Right ventricle myocardium inferior (tissue), 1 donor: ENCODE measurements at regions not wholly inside any gene's neighbourhood (a gene's known extent, or its start where the extent isn't known, plus 50 kb on each side); places are given as distances from the start of the nearest gene placed in this dataset.
"Not testable (repeated sequence)": the region's sequence is repeated elsewhere in the genome, so short reads cannot be mapped to it uniquely, and the experiment has no call there.

Experiments
- ATAC-seq: fragments of 200-7000 bp; cut with Tn5 transposase; one replicate; pipeline ENCODE4 v1.9.1; 2020; ENCODE audit warnings: mild to moderate bottlenecking, moderate library complexity
- DNase-seq: peaks from one replicate; pipeline ENCODE4 v3.0.0; 2021; ENCODE audit errors: missing footprints
- intact Hi-C: fragments of 100-400 bp; cut with DNase I; formaldehyde crosslinking; loops from one replicate; pipeline ENCODE4 v1.11.0; 2022
- donor health status: DM: no; HTN: yes; CAD: no; lungs with severe emphysema.

DNA sequence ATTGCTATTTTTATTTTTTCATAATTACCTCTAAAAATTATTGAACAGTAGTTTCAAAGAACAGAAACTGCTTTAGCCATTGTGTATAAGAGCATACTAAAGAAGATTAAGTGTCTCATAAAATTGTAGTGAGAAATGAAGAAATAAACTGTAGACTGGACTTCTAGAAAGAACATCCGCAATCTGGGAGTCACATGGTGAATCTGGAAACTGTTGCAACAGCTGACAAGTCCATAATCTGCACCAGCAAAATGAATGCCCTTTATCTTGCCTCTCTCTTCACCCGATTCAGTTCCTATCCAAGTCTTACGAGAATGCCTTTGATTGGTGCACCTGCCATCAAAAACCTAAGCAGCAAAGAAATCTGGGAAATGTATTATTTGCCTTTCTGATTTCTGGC is 312.9 kb downstream of the NAF1 start:
- no peak for DNase-seq
- intact Hi-C loops: no loop called here
- no peak for ATAC-seq

DNA sequence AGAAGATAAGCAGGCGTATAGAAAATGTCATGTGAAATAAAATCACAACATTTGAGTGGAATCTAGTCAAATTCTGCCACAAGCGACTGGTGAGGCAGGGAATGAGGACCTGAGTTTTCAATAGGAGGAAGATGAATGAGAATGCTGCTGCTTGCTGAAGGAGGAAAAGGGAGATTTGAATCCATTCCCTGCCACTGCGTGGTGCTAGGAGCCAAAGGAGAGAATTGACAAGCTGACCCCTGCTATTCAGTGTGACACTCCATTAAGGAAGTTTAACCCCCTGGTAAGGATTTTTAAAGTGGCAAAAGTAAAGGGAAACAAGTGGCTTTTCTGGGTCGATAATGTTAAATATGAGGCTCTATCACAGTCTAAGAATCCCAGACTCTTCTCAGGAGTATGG is 314.0 kb downstream of the NAF1 start:
- intact Hi-C loops: no loop called here
- no peak for DNase-seq
- ATAC-seq: no peak

DNA sequence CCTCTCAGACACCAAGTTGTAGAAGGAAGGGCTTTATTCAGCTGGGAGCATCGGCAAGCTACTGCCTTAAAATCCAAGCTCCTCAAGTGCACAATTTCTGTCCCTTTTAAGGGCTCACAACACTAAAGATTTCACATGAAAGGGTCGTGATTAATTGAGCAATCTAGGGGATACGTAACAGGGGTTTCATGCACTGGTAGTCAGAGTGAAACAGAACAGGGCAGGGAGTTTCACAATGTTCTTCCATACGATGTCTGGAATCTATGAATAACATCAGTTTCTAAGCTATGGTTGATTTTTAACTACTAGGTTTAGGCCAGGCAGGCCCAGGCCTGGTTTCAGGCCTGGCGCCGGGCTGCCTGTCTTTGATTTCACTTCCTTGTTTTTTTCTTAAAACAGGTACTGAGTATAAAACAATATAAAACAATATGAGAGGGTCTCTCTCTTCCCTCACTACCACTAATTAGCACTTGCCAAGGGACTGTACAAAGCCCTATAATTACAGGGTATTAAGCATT is 315.4 kb downstream of the NAF1 start:
- ATAC-seq, intact Hi-C loops, DNase-seq: not testable (repeated sequence)

DNA sequence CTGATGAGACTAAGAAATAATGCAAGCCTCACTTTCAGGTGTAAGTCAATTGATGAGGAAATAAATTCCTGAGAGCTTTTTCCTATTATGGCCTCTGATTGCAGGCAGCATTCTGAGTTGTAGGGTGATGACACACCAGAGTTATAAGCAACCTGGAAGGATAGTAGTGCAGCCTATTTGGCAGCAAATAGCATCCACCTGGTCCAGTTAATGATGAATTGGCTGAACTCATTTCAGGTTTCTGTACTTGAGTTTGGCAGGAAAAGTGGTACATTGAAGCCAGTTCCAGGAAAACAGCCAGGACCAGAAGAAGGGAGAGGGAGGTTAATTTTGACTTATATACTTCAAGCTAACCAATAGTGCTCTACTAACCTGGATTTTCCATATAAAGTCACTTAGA is 316.8 kb downstream of the NAF1 start:
- intact Hi-C loops: no loop called here
- DNase-seq (no peak), ATAC-seq (no peak)

DNA sequence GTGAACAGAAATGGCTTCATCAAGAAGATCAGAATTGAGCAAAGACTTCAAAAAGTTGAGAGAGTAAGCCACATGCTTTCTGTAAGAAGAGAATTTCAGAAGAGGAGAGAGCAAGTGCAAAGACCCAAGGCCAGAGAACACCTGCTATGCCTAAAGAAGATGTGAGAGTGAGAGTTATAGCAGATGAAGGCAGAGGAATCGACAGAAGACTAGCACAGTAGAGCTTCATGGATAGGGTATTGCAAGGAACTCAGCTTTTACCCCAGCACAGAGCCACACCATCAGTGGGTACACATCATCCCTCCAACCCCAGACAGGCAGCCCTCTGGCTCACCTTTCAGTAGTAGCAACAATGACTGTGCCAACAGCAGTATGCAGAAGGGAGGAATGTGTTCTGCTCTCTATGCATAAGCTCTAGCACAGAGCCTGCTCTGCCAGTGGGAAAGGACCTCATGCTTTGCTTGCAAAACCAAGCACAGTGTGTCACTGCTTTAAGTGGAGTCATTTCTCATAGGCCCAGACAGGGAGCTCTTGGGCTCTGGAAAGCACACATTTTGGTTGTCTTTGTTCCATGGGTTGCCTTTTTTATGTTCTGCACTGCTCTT is 318.6 kb downstream of the NAF1 start:
- ATAC-seq: no peak
- no peak for DNase-seq
- intact Hi-C loops: no loop called here

DNA sequence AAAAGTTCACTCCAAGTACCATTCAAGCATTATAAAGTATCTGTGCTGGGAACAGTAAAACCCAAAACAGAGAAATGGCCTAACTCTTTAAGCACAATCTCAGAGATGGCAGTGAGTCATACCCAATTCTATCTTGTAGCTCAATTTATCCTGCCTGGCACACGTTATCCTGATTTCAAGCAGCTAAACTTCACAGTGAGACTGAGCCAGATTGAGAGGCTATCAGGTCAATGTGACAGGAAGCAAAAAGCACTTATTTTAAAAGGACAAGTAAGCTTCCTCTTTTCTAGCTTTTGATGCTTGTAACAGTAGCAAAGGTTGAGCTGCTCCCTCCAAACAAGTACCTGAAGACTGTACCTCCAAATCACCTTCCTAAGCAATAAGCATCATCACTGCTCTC is 324.9 kb downstream of the NAF1 start:
- intact Hi-C loops: no loop called here
- DNase-seq (no peak), ATAC-seq (no peak)

DNA sequence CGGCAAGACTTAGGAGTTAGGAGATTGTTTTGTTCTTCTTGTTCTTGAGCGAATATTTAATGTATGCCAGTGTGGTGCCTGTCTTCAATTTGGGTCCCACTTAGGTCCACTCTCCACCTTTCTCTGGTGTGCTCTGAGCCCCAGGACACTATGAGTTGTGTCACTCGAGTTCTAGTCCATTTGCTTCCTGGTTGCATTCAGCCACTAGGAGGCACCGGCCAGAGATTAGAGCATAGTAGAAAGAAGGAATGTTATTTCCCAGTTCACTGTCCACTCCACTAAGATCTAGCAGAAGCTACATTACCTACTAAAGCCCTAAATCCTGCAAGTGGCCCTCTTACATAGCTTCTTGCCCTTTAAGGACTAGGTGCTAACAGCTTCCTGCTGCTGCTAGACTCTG is 326.9 kb downstream of the NAF1 start:
- no peak for ATAC-seq
- intact Hi-C loops: no loop called here
- no peak for DNase-seq

DNA sequence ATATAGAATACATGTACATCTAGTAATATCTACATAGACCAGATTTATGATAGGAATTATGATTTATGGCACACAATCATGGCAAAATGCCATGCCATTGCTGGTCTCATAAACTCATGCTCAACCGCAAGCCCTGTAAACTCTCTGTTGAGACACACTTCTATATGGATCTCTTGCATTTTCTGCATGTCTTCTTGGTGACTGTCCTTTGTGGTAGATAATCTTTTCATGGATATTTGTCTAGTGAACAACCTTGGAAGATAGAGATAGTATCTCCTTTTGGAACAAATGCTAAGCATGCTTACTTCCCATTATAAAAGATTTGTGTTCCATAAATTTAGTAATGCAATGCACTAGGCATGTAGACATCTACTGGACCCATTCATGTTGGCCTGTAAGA is 328.0 kb downstream of the NAF1 start:
- intact Hi-C loops: no loop called here
- DNase-seq (no peak), ATAC-seq (no peak)

DNA sequence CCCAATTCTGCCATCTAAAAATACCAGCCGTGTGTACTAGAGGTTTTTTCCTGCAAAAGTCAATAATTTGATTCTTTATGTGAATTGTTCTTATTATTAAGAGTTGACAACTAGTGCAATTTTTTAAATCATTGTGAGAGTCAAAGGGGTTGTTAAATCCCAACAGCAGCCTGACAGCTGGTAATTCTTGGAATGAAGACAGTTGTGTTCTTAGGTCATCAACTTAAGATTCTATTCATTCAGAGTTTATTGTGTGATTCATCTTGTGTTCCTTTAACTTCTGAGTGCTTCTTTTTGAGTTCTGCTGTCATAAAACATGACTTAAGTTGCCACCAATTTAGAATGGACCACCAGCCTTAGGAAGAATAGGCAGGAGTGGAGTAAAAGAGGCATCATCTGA is 329.0 kb downstream of the NAF1 start:
- no peak for ATAC-seq
- no peak for DNase-seq
- intact Hi-C loops: no loop called here

DNA sequence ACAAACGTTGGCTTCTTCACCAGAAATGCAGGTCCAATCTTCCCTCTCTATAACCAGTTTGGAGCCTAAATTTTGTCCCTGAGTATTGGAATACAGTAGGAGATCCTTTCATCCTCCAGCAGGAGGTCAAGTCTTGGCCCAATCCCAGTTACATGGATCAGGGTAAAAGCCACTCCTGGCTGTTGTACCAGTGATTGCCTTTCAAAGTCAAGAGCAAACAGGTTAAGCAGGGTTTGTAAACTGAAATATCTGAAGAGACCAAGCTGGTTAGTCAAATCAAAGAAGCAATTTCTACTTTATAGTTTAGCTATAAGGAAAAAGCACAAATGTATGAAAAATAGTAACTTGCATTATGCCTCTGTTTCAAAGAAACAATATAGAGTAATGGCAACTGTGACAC is 329.4 kb downstream of the NAF1 start:
- intact Hi-C loops: no loop called here
- DNase-seq (no peak), ATAC-seq (no peak)

DNA sequence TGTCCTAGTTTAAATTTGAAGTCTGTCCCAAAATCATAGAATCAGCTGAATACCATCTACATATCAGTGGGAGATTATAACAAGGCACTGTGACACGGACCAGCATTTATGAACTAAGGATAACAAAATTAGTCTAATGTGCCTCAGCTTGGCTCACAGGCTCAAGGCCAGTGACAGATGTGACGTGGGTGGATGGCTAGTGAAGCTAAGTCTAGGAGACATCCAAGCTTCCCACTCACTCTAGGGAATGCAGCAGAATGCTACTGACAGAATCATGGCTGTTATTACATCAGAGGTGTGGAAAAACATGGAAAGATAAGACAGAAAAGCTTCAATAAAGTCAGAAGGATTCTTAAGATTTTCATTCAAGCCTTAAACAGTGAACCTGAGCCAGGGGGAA is 329.9 kb downstream of the NAF1 start:
- intact Hi-C loops: no loop called here
- DNase-seq (no peak), ATAC-seq (no peak)

DNA sequence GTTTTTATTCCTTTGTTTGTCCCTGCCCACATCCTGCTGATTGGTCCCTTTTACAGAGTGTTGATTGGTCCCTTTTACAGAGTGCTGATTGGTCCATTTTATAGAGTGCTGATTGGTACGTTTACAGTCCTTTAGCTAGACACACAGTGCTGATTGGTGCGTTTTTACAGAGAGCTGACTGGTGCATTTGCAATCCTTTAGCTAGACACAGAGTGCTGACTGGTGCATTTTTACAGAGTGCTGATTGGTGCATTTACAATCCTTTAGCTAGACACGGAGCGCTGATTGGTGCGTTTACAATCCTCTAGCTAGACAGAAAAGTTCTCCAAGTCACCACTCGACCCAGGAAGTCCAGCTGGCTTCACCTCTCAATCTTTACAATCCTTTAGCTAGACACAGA is 330.4 kb downstream of the NAF1 start:
- DNase-seq, ATAC-seq, intact Hi-C loops: not testable (repeated sequence)

DNA sequence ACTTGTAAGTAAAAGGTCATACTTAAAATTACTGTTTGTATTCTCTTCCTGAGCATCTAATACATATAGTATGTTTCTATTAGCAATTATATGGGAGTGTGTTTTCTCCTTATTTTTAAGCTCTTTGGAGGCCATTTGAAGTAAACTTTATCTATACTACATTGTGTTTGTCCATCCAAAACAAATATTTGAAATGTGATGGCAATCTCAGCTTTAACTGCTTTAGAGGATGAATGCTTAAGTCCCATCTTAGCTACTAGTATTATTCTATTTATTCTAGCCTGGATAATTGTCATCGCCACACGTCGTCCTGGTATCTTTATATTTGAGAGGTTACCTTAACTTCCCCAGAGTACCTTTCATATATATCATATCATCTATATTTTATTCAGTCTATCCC is 335.8 kb downstream of the NAF1 start:
- DNase-seq: no peak
- ATAC-seq: no peak
- intact Hi-C loops: no loop called here

DNA sequence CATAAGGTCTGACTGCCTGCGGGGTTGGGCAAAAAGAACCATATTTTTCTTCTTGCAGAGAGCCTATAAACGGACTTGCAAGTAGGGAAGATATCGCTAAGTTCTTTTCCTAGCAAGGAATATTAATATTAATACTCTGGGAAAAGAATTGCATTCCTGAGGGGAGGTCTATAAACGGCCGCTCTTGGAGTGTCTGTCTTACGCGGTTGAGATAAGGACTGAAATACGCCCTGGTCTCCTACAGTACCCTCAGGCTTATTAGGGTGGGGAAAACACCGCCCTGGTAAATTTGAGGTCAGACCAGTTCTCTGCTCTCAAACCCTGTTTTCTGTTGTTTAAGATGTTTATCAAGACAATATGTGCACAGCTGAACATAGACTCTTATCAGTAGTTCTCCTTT is 349.3 kb downstream of the NAF1 start:
- DNase-seq, ATAC-seq, intact Hi-C loops: not testable (repeated sequence)

DNA sequence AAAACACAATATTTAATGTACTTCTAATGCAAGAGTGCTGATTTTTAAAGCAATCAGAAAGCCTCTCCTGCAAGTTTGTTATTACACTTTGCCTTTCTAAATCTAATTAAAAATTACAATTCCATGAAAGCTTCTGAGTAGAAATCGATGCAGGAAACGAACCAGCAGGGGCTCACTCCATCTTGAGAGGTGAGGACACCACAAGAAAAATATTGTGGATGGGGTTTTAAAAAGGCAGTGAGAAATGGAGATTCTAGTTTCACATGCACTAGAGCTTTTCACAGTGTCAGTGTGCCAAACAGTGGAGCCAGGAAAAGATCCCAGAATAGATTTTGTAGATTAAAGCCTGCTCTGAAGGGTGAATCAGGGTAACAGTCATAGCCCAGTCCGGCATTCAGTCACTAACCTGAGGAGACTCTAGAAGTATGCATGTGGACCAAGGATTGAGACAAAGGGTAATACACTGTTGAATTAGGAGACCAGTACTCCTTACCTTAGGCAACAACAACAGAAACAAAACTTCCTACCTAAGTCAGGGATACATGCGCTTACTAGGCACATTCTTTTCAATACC is 362.3 kb downstream of the NAF1 start:
- intact Hi-C loops: no loop called here
- ATAC-seq: no peak
- DNase-seq: no peak

DNA sequence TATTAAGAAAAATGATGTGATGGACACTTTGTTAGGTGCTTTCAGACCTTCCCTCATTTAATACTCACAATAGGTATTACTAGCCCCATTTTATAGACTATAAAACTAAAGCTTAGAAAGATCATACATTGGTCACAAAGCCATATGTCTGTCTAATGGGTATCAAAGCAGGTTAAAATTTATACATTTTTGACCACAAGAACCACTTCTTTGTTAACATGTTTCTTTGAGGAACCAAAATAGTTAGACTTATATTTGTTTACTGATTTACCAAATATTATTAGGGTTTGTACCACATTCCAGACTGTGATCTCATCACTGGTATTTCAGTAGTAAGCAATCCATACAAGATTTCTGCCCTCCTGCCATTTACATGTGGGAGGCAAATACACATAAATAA is 363.3 kb downstream of the NAF1 start:
- ATAC-seq: no peak
- intact Hi-C loops: no loop called here

DNA sequence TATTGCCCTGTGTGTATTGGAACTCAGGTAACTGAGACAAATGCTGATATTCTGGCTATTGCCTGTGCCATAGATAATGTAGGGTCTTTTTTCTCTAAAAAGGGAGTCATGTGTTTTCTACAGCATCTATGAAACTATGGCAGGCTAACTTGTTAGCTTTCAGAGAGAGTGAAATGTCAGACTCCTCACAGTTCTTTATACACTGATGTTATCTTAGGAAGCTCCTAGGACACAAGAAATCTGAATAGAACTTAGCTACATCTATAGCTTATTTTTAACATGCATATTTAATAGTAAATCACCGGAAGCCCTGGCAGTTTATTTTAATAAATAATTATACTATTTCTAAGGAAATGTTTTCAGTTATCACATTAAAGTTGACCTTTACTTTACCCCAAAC is 369.6 kb downstream of the NAF1 start:
- intact Hi-C loops: no loop called here
- no peak for ATAC-seq

More for the DNA sequence above, 363.3 kb downstream of the NAF1 start:
- DNase-seq: no peak

DNA sequence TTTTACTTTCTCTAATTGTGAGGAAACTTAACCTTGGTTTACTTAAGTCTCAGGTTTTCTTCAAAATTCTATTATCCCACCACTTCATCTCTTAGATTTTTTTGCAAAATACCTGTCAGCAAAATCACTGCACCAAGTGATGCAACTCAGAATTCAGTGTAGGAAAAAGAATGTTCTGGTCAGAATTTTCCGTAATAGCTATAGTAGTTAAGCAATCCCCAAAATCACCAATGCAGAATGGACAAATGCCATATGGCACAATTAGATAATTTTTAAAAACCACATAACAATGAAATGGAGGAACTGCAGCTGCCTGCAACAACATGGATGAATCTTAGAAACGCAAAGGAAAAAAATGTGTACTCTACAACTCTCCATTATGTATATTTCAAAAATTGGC is 373.1 kb downstream of the NAF1 start:
- ATAC-seq (no peak), DNase-seq (no peak)
- intact Hi-C loops: no loop called here

More for the DNA sequence above, 369.6 kb downstream of the NAF1 start:
- DNase-seq: no peak

DNA sequence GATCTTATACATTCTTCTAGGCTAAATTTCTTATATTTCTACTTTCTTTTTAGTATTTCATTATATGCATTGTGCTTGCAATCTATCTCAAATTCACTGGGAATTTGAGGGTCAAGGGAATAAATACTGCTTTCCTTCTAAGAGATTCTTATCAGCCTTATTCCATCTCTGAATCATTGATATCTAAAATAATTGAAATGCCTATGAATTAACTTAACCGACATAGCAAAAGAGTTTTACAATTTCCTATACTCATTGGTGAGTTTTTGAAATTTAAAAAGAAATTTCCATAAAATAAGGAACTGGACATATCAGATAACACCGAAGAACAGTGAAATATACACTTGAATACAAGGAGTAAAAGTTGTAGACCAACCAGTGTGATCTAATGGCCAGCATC is 373.7 kb downstream of the NAF1 start:
- intact Hi-C loops: no loop called here
- ATAC-seq (no peak), DNase-seq (no peak)

DNA sequence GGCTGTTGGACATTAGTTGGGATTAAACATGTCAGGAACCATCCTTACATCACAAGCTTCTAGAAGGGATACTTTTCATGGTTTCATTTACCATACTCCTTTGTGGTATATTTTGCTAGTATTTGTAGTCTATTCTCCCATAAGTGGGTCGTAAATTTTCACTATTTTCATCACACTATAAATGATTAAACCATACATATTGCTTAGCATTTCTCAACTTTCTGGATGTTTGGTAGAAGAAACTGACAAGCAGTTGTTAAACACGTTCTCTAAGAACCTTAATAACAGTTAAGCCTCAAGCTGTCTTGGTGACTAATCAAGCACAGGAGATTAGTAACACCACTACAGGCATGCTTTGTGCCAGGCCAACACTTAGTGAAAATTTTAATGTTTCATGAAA is 375.5 kb downstream of the NAF1 start:
- DNase-seq (no peak), ATAC-seq (no peak)
- intact Hi-C loops: no loop called here

DNA sequence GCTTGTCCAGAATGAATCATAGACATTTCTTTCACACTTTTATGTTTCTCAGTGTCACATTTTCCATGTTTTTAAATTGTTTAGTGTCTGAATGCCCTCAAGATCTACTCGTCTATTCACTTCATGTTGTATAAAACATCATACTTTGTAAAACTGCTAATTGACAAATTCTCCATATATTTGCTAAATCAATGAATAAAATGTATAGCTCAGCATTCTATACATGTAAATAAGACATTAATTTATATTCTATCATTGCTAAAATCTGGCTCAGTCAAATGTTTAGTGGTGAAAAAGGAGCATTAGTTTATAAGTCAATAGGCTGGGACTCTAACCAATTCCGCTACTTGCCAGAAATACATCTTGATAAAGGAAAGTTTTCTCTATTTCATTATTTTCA is 379.6 kb downstream of the NAF1 start:
- DNase-seq: no peak
- intact Hi-C loops: no loop called here
- ATAC-seq: no peak
